Neural cell (in vitro differentiated cells): ENCODE measurements at regions not wholly inside any gene's neighbourhood (a gene's known extent, or its start where the extent isn't known, plus 50 kb on each side); places are given as distances from the start of the nearest gene placed in this dataset.

ENCODE experiments used
- H2AFZ ChIP-seq: fragments of 200-600, 300-800 bp; sonication (generic), shearing (Covaris generic); 2 replicates; pipeline ENCODE4 v1.6.0; 2014; ENCODE audit warnings: low read depth, mild to moderate bottlenecking, antibody characterized with exemption, low read length, moderate library complexity
- H3F3A ChIP-seq: fragments of 200-600 bp; shearing (Covaris generic); 2 replicates; pipeline ENCODE4 v1.6.1; 2016; ENCODE audit warnings: mild to moderate bottlenecking, moderate library complexity, mixed read lengths, antibody characterized with exemption, low read length; ENCODE audit not compliant: insufficient read depth, poor library complexity, severe bottlenecking
- H3K27ac ChIP-seq: fragments of 200-600, 300-800 bp; sonication (generic), shearing (Covaris generic); 2 replicates; pipeline ENCODE4 v1.5.1; 2014; ENCODE audit warnings: mild to moderate bottlenecking, low read length, moderate library complexity
- H3K27me3 ChIP-seq: fragments of 300-800, 200-600 bp; sonication (generic), shearing (Covaris generic); 2 replicates; pipeline ENCODE4 v1.6.0; 2014; ENCODE audit warnings: mild to moderate bottlenecking, low read depth, low read length, moderate library complexity; ENCODE audit not compliant: insufficient read depth
- H3K36me3 ChIP-seq: fragments of 300-800, 200-600 bp; sonication (generic), shearing (Covaris generic); 2 replicates; pipeline ENCODE4 v1.5.1; 2014; ENCODE audit warnings: mild to moderate bottlenecking, antibody characterized with exemption, low read length, moderate library complexity; ENCODE audit not compliant: insufficient read depth
- H3K4me2 ChIP-seq: fragments of 300-800, 200-600 bp; sonication (generic), shearing (Covaris generic); 2 replicates; pipeline ENCODE4 v1.6.0; 2014; ENCODE audit warnings: mild to moderate bottlenecking, low read length
- H3K4me3 ChIP-seq: fragments of 300-800, 200-600 bp; sonication (generic), shearing (Covaris generic); 2 replicates; pipeline ENCODE4 v1.5.1; 2014; ENCODE audit warnings: mild to moderate bottlenecking, low read length, moderate library complexity
- H3K79me2 ChIP-seq: fragments of 200-600 bp; shearing (Covaris generic); replicated peaks from 2 replicates; pipeline ENCODE4 v1.6.0; 2014; ENCODE audit warnings: mild to moderate bottlenecking, low read length, moderate library complexity; ENCODE audit not compliant: insufficient read depth
- H3K9ac ChIP-seq: fragments of 300-800, 200-600 bp; sonication (generic), shearing (Covaris generic); 2 replicates; pipeline ENCODE4 v1.6.1; 2016; ENCODE audit warnings: mild to moderate bottlenecking, low read length, mixed read lengths
- H3K9me2 ChIP-seq: fragments of 200-600 bp; shearing (Covaris generic); 2 replicates; pipeline ENCODE4 v1.6.1; 2016; ENCODE audit warnings: mild to moderate bottlenecking, low read length, mixed read lengths; ENCODE audit not compliant: insufficient read depth
- H3K9me3 ChIP-seq: fragments of 200-600, 300-800 bp; sonication (generic), shearing (Covaris generic); 2 replicates; pipeline ENCODE4 v1.6.1; 2016; ENCODE audit warnings: mild to moderate bottlenecking, mixed run types, low read length, moderate library complexity, mixed read lengths
- H4K20me1 ChIP-seq: fragments of 200-600 bp; shearing (Covaris generic); 2 replicates; pipeline ENCODE4 v1.6.1; 2016; ENCODE audit warnings: mild to moderate bottlenecking, mixed run types; ENCODE audit not compliant: insufficient read depth
- EP300 ChIP-seq: fragments of 450-650 bp; conservative IDR thresholded peaks from 2 replicates; pipeline ENCODE4 v1.6.1; 2014; ENCODE audit warnings: antibody characterized with exemption, mild to moderate bottlenecking, moderate library complexity; ENCODE audit not compliant: poor library complexity, severe bottlenecking
- EZH2 ChIP-seq: fragments of 200-600, 300-800 bp; shearing (Covaris generic), sonication (generic); IDR thresholded peaks from 2 replicates; pipeline ENCODE4 v1.6.1; 2014; ENCODE audit warnings: antibody characterized with exemption, low read length, borderline replicate concordance, mild to moderate bottlenecking; ENCODE audit not compliant: insufficient read depth, poor library complexity, severe bottlenecking
- MXI1 ChIP-seq: fragments of 450-650 bp; conservative IDR thresholded peaks from 2 replicates; pipeline ENCODE4 v1.6.1; 2014; ENCODE audit warnings: antibody characterized with exemption, mild to moderate bottlenecking; ENCODE audit not compliant: poor library complexity, severe bottlenecking
- POLR2AphosphoS5 ChIP-seq: IDR thresholded peaks from 2 replicates; pipeline ENCODE4 v1.6.1; 2012
- RAD21 ChIP-seq: fragments of 450-650 bp; conservative IDR thresholded peaks from 2 replicates; pipeline ENCODE4 v1.6.1; 2014; ENCODE audit warnings: antibody characterized with exemption, mild to moderate bottlenecking, moderate library complexity
- REST ChIP-seq: IDR thresholded peaks from 2 replicates; pipeline ENCODE4 v1.6.1; 2012; ENCODE audit warnings: borderline replicate concordance
- SMC3 ChIP-seq: fragments of 450-650 bp; conservative IDR thresholded peaks from 2 replicates; pipeline ENCODE4 v1.6.1; 2014; ENCODE audit warnings: antibody characterized with exemption, mild to moderate bottlenecking, moderate library complexity; ENCODE audit not compliant: poor library complexity
- TAF1 ChIP-seq: IDR thresholded peaks from 2 replicates; pipeline ENCODE4 v1.6.1; 2012; ENCODE audit warnings: low read depth
- TF ChIP-seq, protein P1 (sequence below): fragments of 450-650 bp; IDR thresholded peaks from 2 replicates; pipeline ENCODE4 v1.5.1; 2014; ENCODE audit warnings: antibody characterized with exemption, mild to moderate bottlenecking, moderate library complexity; ENCODE audit not compliant: poor library complexity, severe bottlenecking

GRCh38 chr2:81583311-81584108 is 1279.0 kb upstream of the LRRTM1 start (continued):
- no peak for TF ChIP-seq EP300

DNA sequence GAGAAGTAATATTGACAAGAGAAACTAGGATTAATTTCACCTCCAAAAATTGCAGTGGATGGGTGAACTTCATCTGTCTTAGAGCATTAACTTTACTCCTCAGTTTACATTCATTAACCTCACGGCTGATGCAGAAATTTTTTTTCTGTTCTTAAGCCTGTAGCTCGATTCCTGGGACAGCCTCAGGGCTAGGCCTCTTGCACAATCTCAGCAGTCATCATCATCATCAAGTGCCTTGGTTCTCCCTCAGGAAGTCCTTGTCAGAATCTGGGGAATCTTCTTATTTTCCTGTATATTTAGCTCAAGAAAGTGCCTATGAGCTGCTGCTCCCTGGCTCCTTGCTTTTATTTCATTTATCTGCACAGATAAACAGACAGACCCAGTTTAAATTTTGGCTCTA is 1272.2 kb upstream of the LRRTM1 start:
- no peaks in the 10 kb centered on the region for H3K9me2 ChIP-seq
- no peaks in the 10 kb centered on the region for H4K20me1 ChIP-seq
- TF ChIP-seq RAD21 (no peak), TAF1 (no peak), REST (no peak), SMC3 (no peak), EZH2 (no peak), EP300 (no peak), POLR2AphosphoS5 (no peak), MXI1 (no peak)
- TF ChIP-seq, protein P1, sequence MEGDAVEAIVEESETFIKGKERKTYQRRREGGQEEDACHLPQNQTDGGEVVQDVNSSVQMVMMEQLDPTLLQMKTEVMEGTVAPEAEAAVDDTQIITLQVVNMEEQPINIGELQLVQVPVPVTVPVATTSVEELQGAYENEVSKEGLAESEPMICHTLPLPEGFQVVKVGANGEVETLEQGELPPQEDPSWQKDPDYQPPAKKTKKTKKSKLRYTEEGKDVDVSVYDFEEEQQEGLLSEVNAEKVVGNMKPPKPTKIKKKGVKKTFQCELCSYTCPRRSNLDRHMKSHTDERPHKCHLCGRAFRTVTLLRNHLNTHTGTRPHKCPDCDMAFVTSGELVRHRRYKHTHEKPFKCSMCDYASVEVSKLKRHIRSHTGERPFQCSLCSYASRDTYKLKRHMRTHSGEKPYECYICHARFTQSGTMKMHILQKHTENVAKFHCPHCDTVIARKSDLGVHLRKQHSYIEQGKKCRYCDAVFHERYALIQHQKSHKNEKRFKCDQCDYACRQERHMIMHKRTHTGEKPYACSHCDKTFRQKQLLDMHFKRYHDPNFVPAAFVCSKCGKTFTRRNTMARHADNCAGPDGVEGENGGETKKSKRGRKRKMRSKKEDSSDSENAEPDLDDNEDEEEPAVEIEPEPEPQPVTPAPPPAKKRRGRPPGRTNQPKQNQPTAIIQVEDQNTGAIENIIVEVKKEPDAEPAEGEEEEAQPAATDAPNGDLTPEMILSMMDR: no peak
- no peaks in the 10 kb centered on the region for H3K27me3 ChIP-seq
- no peaks in the 10 kb centered on the region for H3K36me3 ChIP-seq
- H3K4me3 ChIP-seq: no peak overlapping the region
- H3K27ac ChIP-seq: no peak overlapping the region
- no peak overlapping the region for H2AFZ ChIP-seq
- no peaks in the 10 kb centered on the region for H3K9me3 ChIP-seq
- H3K9ac ChIP-seq: no peak overlapping the region
- H3K79me2 ChIP-seq: no peaks in the 10 kb centered on the region
- no peak overlapping the region for H3K4me2 ChIP-seq
- no peaks in the 10 kb centered on the region for H3F3A ChIP-seq

GRCh38 chr2:81551040-81551634 is 1246.6 kb upstream of the LRRTM1 start:
- Histone ChIP-seq H3K27ac (no peak overlapping the region), H3K9me2 (no peaks in the 10 kb centered on the region)
- no peak for TF ChIP-seq RAD21
- TF ChIP-seq SMC3: no peak
- no peak for TF ChIP-seq MXI1
- TF ChIP-seq REST: no peak
- TF ChIP-seq POLR2AphosphoS5: no peak
- TF ChIP-seq, protein P1: no peak
- TF ChIP-seq EP300: no peak
- no peak for TF ChIP-seq TAF1
- TF ChIP-seq EZH2: no peak

More at GRCh38 chr2:81551040-81551634, 1246.6 kb upstream of the LRRTM1 start:
- Histone ChIP-seq H3K79me2 (no peaks in the 10 kb centered on the region), H3K9ac (no peak overlapping the region), H3K27me3 (no peaks in the 10 kb centered on the region), H4K20me1 (no peaks in the 10 kb centered on the region), H2AFZ (no peak overlapping the region), H3K4me2 (no peak overlapping the region), H3K4me3 (no peak overlapping the region), H3K9me3 (no peaks in the 10 kb centered on the region), H3F3A (no peaks in the 10 kb centered on the region), H3K36me3 (no peaks in the 10 kb centered on the region)
